ENCODE measurements at regions not wholly inside any gene's neighbourhood (a gene's known extent, or its start where the extent isn't known, plus 50 kb on each side); places are given as distances from the start of the nearest gene placed in this dataset.

- Histone ChIP-seq H3K27me3 (no peaks in the 10 kb centered on the region), H3K9me3 (no peaks in the 10 kb centered on the region), H3K4me3 (no peak overlapping the region), H3K4me1 (peaks cover 0 to 9% (median 0%) of the 10 kb centered on the region in 9 donors), H3K27ac (no peak overlapping the region), H3K36me3 (no peaks in the 10 kb centered on the region)
- TF ChIP-seq CTCF (IDR thresholded peaks at IDR 0.05) = no peak
- DNase-seq (no peak), ATAC-seq (no peak)
- 50 to 59% methylated on average over 1 of the region's 1 CpG for WGBS, 2 donors
- intact Hi-C loops (cut with DNase I) = no loop called here
Measured at GRCh38 chr18:42534313-42534712, 579.3 kb downstream of the PIK3C3 start.

- Histone ChIP-seq H3K4me1 (peaks cover 0 to 9% (median 0%) of the 10 kb centered on the region in 9 donors), H3K9me3 (no peaks in the 10 kb centered on the region), H3K36me3 (no peaks in the 10 kb centered on the region), H3K27ac (no peak overlapping the region), H3K27me3 (no peaks in the 10 kb centered on the region), H3K4me3 (no peak overlapping the region)
- intact Hi-C loops (cut with DNase I) = no loop called here
- ATAC-seq (no peak), DNase-seq (no peak)
- TF ChIP-seq CTCF (IDR thresholded peaks at IDR 0.05) = no peak
- WGBS, 2 donors = 77 to 80% methylated on average over 1 of the region's 1 CpG
Measured at GRCh38 chr18:42536442-42536841, 579.0 kb downstream of the RIT2 start.

- Histone ChIP-seq H3K27me3 (no peaks in the 10 kb centered on the region), H3K9me3 (no peaks in the 10 kb centered on the region), H3K36me3 (no peaks in the 10 kb centered on the region), H3K4me3 (no peak overlapping the region), H3K27ac (no peak overlapping the region), H3K4me1 (peaks cover 0 to 9% (median 0%) of the 10 kb centered on the region in 9 donors)
- DNase-seq (no peak), ATAC-seq (no peak)
- intact Hi-C loops (cut with DNase I) = no loop called here
- WGBS, 2 donors = 77 to 84% methylated on average over 2 of the region's 2 CpGs
- no peak for TF ChIP-seq CTCF (IDR thresholded peaks at IDR 0.05)
Measured at GRCh38 chr18:42537291-42537690, 578.2 kb downstream of the RIT2 start.

GRCh38 chr18:42544901-42545300 lies 570.6 kb downstream of the RIT2 start:
- no peaks in the 10 kb centered on the region for H3K36me3 ChIP-seq
- H3K4me1 ChIP-seq = peaks cover 0 to 3% (median 0%) of the 10 kb centered on the region in 9 donors
- no peak for DNase-seq
- 78 to 98% methylated on average over 1 of the region's 1 CpG for WGBS, 2 donors
- H3K27ac ChIP-seq = no peak overlapping the region
- no peak for ATAC-seq
- no peak for TF ChIP-seq CTCF (IDR thresholded peaks at IDR 0.05)
- H3K9me3 ChIP-seq = peaks cover 0 to 4% (median 0%) of the 10 kb centered on the region in 11 donors
- H3K27me3 ChIP-seq = no peaks in the 10 kb centered on the region
- intact Hi-C loops (cut with DNase I) = no loop called here
- no peak overlapping the region for H3K4me3 ChIP-seq

All from heart right ventricle (tissue), 16 donors.